ENCODE measurements at regions not wholly inside any gene's neighbourhood (a gene's known extent, or its start where the extent isn't known, plus 50 kb on each side); places are given as distances from the start of the nearest gene placed in this dataset.

- intact Hi-C loops (cut with DNase I): no loop called here
- ATAC-seq (no peak), DNase-seq (no peak)
- Histone ChIP-seq H3K4me1 (peaks cover 5% of the 10 kb centered on the region), H3K27me3 (ENCODE audit: low read depth) (no peaks in the 10 kb centered on the region), H3K27ac (no peak overlapping the region), H3K36me3 (no peaks in the 10 kb centered on the region), H3K9me3 (no peaks in the 10 kb centered on the region), H3K4me3 (no peak overlapping the region)
- TF ChIP-seq CTCF (IDR thresholded peaks at IDR 0.05): no peak
Observed at GRCh38 chr6:2558861-2559801, 191.6 kb downstream of the MYLK4 start.

GRCh38 chr6:2558098-2558680 lies 192.5 kb downstream of the MYLK4 start:
- intact Hi-C loops (cut with DNase I): no loop called here
- Histone ChIP-seq H3K27me3 (ENCODE audit: low read depth) (no peaks in the 10 kb centered on the region), H3K4me3 (no peak overlapping the region), H3K27ac (no peak overlapping the region), H3K9me3 (no peaks in the 10 kb centered on the region), H3K36me3 (no peaks in the 10 kb centered on the region), H3K4me1 (peaks cover 2% of the 10 kb centered on the region)
- no peak for ATAC-seq
- TF ChIP-seq CTCF (IDR thresholded peaks at IDR 0.05): no peak
- no peak for DNase-seq

GRCh38 chr6:2557181-2557720 lies 193.5 kb downstream of the MYLK4 start:
- ATAC-seq (no peak), DNase-seq (no peak)
- Histone ChIP-seq H3K4me1 (no peaks in the 10 kb centered on the region), H3K4me3 (no peak overlapping the region), H3K27ac (no peak overlapping the region), H3K36me3 (no peaks in the 10 kb centered on the region), H3K9me3 (no peaks in the 10 kb centered on the region), H3K27me3 (ENCODE audit: low read depth) (no peaks in the 10 kb centered on the region)
- TF ChIP-seq CTCF (IDR thresholded peaks at IDR 0.05): no peak
- intact Hi-C loops (cut with DNase I): no loop called here

- Histone ChIP-seq H3K4me1 (no peaks in the 10 kb centered on the region), H3K4me3 (no peak overlapping the region), H3K9me3 (no peaks in the 10 kb centered on the region), H3K27ac (no peak overlapping the region), H3K27me3 (ENCODE audit: low read depth) (no peaks in the 10 kb centered on the region), H3K36me3 (no peaks in the 10 kb centered on the region)
- DNase-seq (no peak), ATAC-seq (no peak)
- TF ChIP-seq CTCF (IDR thresholded peaks at IDR 0.05): no peak
- intact Hi-C loops (cut with DNase I): no loop called here
Observed at GRCh38 chr6:2556761-2557160, 194.0 kb downstream of the MYLK4 start.

GRCh38 chr6:2554651-2555260 lies 196.0 kb downstream of the MYLK4 start:
- DNase-seq: no peak
- intact Hi-C loops (cut with DNase I): no loop called here
- no peak overlapping the region for H3K27ac ChIP-seq

More at GRCh38 chr6:2554651-2555260, 196.0 kb downstream of the MYLK4 start:
- no peak for ATAC-seq
- Histone ChIP-seq H3K4me3 (no peak overlapping the region), H3K4me1 (no peaks in the 10 kb centered on the region), H3K27me3 (ENCODE audit: low read depth) (no peaks in the 10 kb centered on the region), H3K9me3 (no peaks in the 10 kb centered on the region), H3K36me3 (no peaks in the 10 kb centered on the region)
- TF ChIP-seq CTCF (IDR thresholded peaks at IDR 0.05): no peak

All from lower lobe of right lung (tissue), 2 donors.